ENCODE measurements at regions not wholly inside any gene's neighbourhood (a gene's known extent, or its start where the extent isn't known, plus 50 kb on each side); places are given as distances from the start of the nearest gene placed in this dataset.

- TF ChIP-seq MAX (IDR thresholded peaks at IDR 0.05) (no peak), YY1 (IDR thresholded peaks at IDR 0.05; ENCODE audit: low read depth) (no peak), EP300 (IDR thresholded peaks at IDR 0.05; ENCODE audit: borderline replicate concordance) (no peak), TAF1 (IDR thresholded peaks at IDR 0.05; ENCODE audit: low read depth) (no peak), EGR1 (IDR thresholded peaks at IDR 0.05) (no peak), CEBPB (IDR thresholded peaks at IDR 0.05) (no peak), FOXM1 (IDR thresholded peaks at IDR 0.05; ENCODE audit: borderline replicate concordance, low read depth) (no peak), RAD21 (IDR thresholded peaks at IDR 0.05; ENCODE audit: low read depth) (no peak), ZBTB7A (IDR thresholded peaks at IDR 0.05; ENCODE audit: low read depth) (no peak), TEAD4 (IDR thresholded peaks at IDR 0.05) (no peak), TCF12 (IDR thresholded peaks at IDR 0.05; ENCODE audit: low read depth) (no peak), USF1 (IDR thresholded peaks at IDR 0.05) (no peak), REST (IDR thresholded peaks at IDR 0.05; ENCODE audit: low read depth) (no peak), CREB1 (IDR thresholded peaks at IDR 0.05; ENCODE audit: low read depth) (no peak)
Observed at GRCh38 chr6:103167345-103168071, 1692.2 kb downstream of the HACE1 start.

Data from Ishikawa (cell line).